ENCODE measurements at regions not wholly inside any gene's neighbourhood (a gene's known extent, or its start where the extent isn't known, plus 50 kb on each side); places are given as distances from the start of the nearest gene placed in this dataset.
"Not testable (repeated sequence)": the region's sequence is repeated elsewhere in the genome, so short reads cannot be mapped to it uniquely, and the experiment has no call there.

- no peak for DNase-seq
Measured at GRCh38 chr17:5870231-5870953, 199.8 kb upstream of the WSCD1 start.

GRCh38 chr17:5871666-5872065 is 198.5 kb upstream of the WSCD1 start:
- no peak for DNase-seq

DNA sequence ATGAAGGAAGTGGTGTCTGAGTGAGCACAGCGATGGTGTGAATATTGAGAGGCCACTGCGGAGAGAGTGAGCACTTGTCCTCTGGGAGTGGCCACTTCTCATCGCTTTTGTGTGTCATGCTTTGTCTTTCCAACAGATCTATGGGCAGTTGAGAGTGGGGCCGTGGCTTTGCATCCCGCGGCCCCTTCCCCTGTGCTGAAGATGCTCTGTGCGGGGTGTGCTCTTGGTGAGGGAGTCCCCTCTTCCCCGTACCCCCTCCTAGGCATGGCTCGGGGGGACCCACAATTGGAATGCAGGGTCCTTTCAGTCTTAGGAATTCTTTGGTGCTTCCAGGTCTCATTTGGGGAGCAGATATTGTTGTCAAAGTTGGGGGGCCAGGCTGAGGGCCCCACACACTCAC is 197.3 kb upstream of the WSCD1 start:
- no peak for DNase-seq

GRCh38 chr17:5873781-5874180 is 196.4 kb upstream of the WSCD1 start:
- DNase-seq = no peak

DNA sequence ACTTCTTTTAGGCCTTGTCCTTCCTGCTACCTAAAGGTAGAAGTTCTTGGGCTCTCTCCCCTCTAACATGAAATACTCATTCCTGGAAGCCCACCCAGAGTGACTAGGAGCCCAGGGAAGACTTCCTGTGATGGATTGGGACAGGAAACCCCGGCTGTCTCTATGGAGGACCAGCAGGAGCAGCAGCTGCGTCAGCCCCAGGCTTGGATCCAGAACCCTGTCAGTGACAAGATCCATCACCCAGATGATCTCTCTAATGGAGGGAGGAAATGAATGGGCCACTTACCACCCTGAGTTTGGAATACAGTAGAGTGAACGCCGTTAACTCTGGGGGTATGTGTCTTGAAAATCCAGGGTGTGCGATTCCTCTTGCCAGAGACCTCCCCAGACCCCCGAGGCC is 195.7 kb upstream of the WSCD1 start:
- peak; percentile 30 for DNase-seq

- DNase-seq = no peak
Measured at GRCh38 chr17:5877366-5877765, 192.8 kb upstream of the WSCD1 start.

GRCh38 chr17:5877948-5878347 is 192.2 kb upstream of the WSCD1 start:
- peak; percentile 77 for DNase-seq

GRCh38 chr17:5881849-5882248 is 188.3 kb upstream of the WSCD1 start:
- no peak for DNase-seq

GRCh38 chr17:5883775-5884665 is 186.2 kb upstream of the WSCD1 start:
- no peak for DNase-seq

DNA sequence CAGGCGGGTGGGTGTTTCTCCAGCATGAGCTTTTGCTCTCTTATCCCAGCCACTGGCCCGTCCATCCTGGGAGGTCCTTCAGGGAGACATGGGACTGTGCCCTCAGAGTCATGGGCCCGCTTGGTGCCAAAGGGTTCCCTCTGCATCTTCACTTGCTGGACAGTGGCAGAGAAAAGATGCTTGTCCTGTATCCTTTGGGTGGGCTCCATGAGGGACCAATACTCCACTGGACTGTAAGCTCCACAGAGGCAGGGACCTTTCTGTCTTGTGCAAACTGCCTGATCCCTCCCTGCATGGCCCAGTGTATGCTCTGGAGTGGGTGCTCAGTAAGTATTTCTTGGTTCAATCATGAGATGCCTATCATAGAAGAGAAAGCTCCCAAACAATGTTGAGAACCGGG is 184.8 kb upstream of the WSCD1 start:
- DNase-seq = no peak

DNA sequence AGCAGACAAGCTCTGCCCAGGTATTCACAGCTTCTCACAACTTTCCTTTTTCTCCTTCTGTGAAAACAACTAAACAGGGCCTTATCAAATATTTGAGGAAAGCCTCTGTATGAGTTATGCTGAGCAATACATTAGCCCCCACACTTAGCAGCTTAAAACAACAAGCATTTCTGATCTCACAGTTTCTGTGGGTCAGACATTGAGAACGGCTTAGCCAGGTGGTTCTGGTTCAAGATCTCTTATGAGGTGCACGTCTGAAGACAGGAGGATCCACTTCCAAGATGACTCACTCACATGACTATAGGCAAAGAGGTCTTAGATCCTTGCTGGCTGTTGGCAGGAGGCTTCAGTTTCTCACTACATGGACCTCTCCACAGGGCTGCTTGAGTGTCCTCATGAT is 181.4 kb upstream of the WSCD1 start:
- no peak for DNase-seq

DNA sequence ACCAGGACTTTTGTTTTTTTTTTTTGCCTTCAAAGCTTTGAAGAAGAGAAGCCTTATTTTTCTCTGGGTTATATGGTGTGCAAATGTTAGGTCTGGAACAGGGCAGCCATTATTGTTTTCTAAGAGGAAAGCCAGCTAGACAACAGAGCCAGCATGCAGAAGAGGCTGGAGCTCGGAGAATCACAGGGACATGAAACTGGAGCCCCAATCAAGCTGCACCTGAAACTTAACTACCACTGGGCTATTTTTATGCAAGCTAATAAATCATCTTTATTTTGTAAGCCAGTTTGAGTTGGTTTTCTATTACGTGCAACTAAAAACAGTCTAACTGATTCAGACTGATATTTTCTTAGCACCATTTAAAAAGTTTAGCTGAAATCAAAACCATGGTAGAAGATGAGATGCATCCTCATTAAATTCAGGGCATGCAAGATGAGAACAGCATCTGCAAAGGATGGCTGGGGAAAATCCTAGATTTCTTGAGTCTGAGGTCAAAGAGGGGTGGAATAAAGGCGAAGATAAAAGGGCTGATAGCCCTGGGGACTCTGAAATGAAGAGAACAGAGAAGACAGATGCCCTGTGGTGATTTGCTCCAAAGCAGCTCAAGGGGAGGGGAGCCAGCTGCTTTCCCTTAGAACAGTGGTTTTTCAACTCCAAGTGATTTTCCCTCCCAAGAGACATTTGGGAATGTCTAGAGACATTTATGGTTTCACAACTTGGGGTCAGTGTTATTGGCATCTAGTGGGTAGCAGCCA is 177.1 kb upstream of the WSCD1 start:
- DNase-seq = no peak

DNA sequence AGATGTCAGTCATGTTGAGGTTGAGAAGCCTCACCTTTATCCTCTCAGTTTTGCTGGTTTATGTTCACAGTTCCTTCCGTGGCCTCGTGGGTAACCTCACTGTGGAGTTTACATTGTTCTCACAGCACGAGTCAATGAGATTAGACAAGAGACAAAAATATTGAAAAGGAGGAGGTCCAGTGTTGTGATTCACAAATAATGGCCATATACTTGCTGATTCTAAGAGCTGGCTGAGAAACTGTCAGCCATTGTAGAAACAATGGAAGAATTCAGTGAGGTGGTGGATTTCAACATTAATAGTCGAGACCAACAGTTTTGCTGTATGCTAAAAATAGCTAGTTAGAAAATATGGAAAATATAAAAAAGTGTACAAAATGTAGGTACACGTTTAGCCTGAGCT is 176.4 kb upstream of the WSCD1 start:
- DNase-seq = no peak

DNA sequence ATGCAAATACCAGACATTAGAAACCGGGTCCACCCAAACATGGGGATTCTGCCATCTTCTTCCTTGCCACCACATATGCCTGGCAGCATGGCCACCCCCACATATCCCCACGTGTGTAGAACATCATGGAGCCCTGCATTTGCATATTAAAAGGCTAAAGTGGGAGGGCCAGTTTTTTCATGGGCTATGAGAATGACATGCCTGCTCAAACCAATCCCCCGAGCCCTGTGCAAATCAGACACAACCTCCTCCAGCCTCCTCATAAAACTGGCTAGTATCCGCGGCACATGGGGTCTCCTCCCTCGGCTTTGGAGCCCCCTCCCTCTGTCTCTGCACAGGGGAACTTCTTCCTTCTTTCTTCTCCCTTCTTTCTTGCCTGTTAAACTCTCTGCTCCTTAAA is 174.9 kb upstream of the WSCD1 start:
- DNase-seq = no peak

- DNase-seq = no peak
Measured at GRCh38 chr17:5896215-5896614, 174.0 kb upstream of the WSCD1 start.

- no peak for DNase-seq
Measured at GRCh38 chr17:5897275-5897911, 172.8 kb upstream of the WSCD1 start.

DNA sequence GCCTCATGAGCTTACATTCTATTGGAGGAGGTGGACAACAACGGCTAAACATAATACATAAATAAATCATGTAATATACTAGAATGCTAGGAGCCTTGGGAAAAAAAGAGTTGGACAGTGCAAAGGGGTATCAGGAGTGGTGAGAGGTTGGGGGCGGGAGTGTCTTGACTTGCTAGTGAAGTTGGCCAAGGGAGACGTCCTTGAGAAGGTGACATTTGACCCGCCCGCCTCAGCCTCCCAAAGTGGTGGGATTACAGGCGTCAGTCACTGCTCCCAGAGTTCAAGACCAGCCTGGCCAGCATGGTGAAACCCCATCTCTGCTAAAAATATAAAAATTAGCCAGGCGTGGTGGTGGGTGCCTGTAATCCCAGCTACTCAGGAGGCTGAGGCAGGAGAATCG is 172.2 kb upstream of the WSCD1 start:
- not testable (repeated sequence) for DNase-seq

DNA sequence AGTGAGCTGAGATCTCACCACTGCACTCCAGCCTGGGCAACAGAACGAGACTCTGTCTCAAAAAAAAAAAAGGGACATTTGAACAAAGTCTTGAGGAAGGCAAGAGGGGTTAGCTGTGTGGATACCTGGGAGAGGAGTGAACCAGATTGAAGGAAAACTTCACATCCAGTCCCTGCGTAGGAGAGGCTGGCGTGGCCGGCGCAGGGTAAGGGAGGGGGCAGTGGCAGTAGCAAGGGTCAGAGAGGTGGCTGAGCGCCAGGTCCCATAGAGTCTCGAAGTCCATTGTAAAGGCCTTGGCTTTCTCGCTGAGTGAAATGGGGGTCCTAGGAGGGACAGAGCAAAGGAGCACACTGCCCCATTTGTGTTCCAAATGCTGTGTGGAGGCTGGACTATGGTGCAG is 171.8 kb upstream of the WSCD1 start:
- no peak for DNase-seq

GRCh38 chr17:5899496-5900195 is 170.5 kb upstream of the WSCD1 start:
- no peak for DNase-seq

GRCh38 chr17:5901731-5902130 is 168.4 kb upstream of the WSCD1 start:
- no peak for DNase-seq

GRCh38 chr17:5902181-5903140 is 167.7 kb upstream of the WSCD1 start:
- peak; percentile 30 for DNase-seq

Measured in femur (tissue), 1 donor.